AG04450 (cell line): ENCODE measurements at regions not wholly inside any gene's neighbourhood (a gene's known extent, or its start where the extent isn't known, plus 50 kb on each side); places are given as distances from the start of the nearest gene placed in this dataset.
A peak's percentile ranks its signal among the peaks of the same experiment; 100 is the strongest.

Experiments
- CTCF ChIA-PET: fragments of 300-600, 350-600 bp; formaldehyde crosslinking; extraction: SDS; loops from one replicate; lab custom pipeline; 2022; ENCODE audit warnings: antibody characterized with exemption, inconsistent platforms; lab: Charles Lee
- POLR2A ChIA-PET: fragments of 350-600 bp; formaldehyde crosslinking; extraction: SDS; loops from one replicate; lab custom pipeline; 2021; ENCODE audit warnings: antibody characterized with exemption, inconsistent platforms; lab: Yijun Ruan, JAX
- DNase-seq: peaks from one replicate; pipeline ENCODE4 v3.0.0-alpha.2; 2011; ENCODE audit warnings: low read depth, low spot score
- H3K27ac ChIP-seq: one replicate; pipeline ENCODE4 v1.5.1; 2012; ENCODE audit warnings: low read depth, low read length, control low read depth
- H3K27me3 ChIP-seq: one replicate; pipeline ENCODE4 v1.6.0; 2012; ENCODE audit warnings: low read length; ENCODE audit not compliant: control insufficient read depth, insufficient read depth
- H3K4me3 ChIP-seq: 2 replicates; pipeline ENCODE4 v1.5.1; 2011; ENCODE audit warnings: mild to moderate bottlenecking, low read depth, low read length, control low read depth
- H3K9me3 ChIP-seq: 2 replicates; pipeline ENCODE4 v1.5.1; 2012; ENCODE audit warnings: low read length; ENCODE audit not compliant: control insufficient read depth, insufficient read depth
- CTCF ChIP-seq: IDR thresholded peaks from 2 replicates; pipeline ENCODE4 v1.5.1; 2011; ENCODE audit warnings: low read depth, low read length, control low read depth, inconsistent platforms

- CTCF ChIA-PET: interaction anchor here (1.0 to 1.3 kb wide), 3 partner anchors 13 to 306 kb away, joined by 3 to 4 read pairs (median 3); no protein-coding TSS in a partner anchor
- no peaks in the 10 kb centered on the region for H3K27me3 ChIP-seq
- no peak for DNase-seq
- TF ChIP-seq CTCF: no peak
- POLR2A ChIA-PET: no interaction called here
- no peak overlapping the region for H3K4me3 ChIP-seq
- no peak overlapping the region for H3K27ac ChIP-seq
- H3K9me3 ChIP-seq: peaks cover 4% of the 10 kb centered on the region
These were observed 221.0 kb downstream of the NFATC2 start for GRCh38 chr20:51321343-51322163.

DNA sequence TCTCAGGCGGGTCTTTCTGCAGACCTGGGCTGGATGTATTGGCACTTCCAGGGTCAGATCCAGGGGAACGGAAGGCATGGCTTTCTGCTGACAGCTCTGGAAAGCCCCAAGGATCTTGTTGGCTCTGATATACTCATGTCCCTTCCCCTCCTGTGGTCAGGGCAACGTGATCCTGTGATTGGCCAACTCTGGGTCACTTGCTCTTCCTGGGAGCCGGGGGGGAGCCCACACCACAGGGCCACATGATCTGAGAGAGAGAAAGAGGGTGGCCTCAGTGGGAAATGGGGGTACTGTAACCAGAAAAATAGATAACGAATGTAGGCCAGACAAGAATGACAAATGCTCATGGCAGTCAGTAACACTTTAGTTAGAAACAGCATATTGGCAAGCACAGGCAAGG is 223.0 kb downstream of the NFATC2 start:
- CTCF ChIA-PET: interaction anchor here (1.8 kb wide), 1 partner anchor 12 kb away, joined by 5 read pairs; no protein-coding TSS in a partner anchor
- Histone ChIP-seq H3K9me3 (no peaks in the 10 kb centered on the region; the same call in none of the 2 replicates), H3K27ac (no peak overlapping the region), H3K4me3 (no peak overlapping the region), H3K27me3 (no peaks in the 10 kb centered on the region)
- POLR2A ChIA-PET: no interaction called here
- no peak for TF ChIP-seq CTCF
- DNase-seq: no peak

DNA sequence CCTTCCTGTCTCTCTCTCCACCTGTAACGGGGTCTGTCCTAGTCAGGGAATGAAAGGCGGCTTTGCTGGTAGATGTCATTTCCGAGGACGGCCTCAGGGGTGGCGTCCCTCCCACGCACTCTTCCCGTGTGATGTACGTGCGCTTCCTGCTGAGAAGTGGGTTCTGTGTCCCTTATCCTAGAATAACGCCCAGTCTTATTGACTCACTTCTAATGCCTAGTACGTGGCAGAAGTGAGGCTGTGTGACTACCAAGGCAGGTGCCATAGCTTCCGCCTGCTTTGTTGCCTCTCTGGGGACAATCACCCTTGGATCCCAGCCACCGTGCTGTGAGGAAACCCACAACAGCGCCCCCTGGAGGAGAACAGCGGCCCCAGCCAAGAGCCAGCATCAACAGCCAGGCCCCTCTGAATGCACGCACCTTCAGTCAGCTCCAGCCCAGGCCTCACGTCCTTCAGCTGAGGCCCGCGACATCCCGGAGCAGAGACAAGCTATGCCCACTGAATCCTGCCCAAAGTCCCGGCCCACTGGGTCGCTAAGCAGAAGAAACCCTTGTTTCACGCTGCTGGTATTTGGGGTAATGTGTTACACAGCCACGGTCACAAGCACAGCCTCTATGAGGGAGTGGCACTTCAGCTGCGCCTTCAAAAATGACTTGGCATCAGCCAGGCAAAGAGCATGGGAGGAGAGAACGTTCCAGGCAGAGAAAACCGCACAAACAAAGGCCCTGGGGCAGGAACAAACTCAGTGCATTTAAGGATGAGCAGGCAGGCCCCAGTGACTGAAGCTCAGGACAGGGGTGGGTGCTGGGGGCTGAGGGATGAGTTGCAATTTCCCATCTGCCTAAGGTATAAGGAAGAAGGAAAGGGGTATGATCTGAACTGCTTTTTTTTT is 224.2 kb downstream of the NFATC2 start:
- ChIA-PET CTCF (interaction anchor here (1.0 to 1.8 kb wide), 3 partner anchors 9 to 278 kb away, joined by 3 to 5 read pairs (median 5); no protein-coding TSS in a partner anchor), POLR2A (no interaction called here)
- no peak overlapping the region for H3K27ac ChIP-seq
- peak; percentile 56 for TF ChIP-seq CTCF
- no peak for DNase-seq
- H3K4me3 ChIP-seq: no peak overlapping the region
- H3K9me3 ChIP-seq: no peaks in the 10 kb centered on the region; the same call in 1 of the 2 replicates
- H3K27me3 ChIP-seq: no peaks in the 10 kb centered on the region

GRCh38 chr20:51315390-51315789 is 227.1 kb downstream of the NFATC2 start:
- no peak overlapping the region for H3K4me3 ChIP-seq
- TF ChIP-seq CTCF: no peak
- CTCF ChIA-PET: interaction anchor here (0.8 kb wide), 1 partner anchor 322 kb away, joined by 3 read pairs; no protein-coding TSS in a partner anchor
- no peak overlapping the region for H3K27ac ChIP-seq
- H3K27me3 ChIP-seq: no peaks in the 10 kb centered on the region
- DNase-seq: no peak
- POLR2A ChIA-PET: no interaction called here
- no peaks in the 10 kb centered on the region; the same call in 1 of the 2 replicates for H3K9me3 ChIP-seq
